ENCODE measurements at regions not wholly inside any gene's neighbourhood (a gene's known extent, or its start where the extent isn't known, plus 50 kb on each side); places are given as distances from the start of the nearest gene placed in this dataset.

DNA sequence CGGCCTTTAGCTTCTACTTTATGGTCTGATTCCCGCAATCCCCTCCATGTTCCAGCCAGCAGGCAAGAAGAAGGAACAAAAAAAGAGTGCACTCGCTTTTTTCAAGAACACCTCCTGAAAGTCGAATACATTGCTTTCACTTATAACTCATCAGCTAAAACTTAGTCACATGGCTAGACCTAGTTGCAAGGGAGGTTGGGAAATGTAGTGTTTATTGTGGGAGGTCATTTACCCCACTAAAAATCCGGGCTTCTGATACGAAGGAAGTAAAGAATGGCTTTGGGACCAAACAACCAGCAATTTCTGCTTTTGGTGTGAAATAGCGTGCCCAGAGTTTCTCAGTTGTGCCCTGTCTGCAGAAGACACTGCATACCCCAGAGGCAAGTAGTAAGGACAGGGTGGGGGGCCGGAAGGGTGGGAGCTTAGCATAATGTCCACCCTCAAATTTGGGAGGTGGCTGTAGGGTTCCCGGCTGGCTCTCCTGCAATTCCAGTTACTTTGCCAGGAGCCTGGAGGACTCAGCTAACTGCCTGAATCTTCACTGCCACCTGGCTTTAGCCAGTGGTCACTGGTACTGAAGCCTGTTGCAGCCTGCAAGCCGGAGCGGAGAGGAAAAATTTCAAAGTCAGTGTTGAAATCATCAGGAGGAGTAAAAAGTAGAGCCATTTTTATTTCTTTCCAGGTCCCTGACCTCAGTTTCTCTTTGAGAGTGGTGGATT is 57.7 kb upstream of the F3 start:
- no peak for DNase-seq (ENCODE audit: low read depth in 3 of 3, low spot score in 2 of 3)

DNA sequence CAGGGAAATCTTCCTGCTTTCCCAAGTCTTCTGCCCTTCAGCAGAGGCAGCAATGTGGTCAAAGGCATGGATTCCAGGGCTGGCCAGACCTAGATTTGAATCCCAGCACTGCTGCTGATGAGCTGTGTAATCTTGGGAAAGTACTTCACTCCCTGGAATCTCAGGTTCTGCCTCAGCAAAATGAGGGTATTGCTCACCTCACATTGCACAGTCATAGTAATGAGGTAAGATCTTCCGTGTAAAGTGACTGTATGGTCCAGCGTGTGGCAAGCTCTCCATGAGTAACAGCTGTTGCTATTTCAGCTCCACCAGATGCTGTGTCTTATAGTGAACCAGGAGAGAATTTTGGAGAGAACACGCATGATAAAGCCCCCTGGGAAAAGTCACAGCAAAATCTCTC is 56.1 kb upstream of the F3 start:
- no peak for DNase-seq (ENCODE audit: low read depth in 3 of 3, low spot score in 2 of 3)

DNA sequence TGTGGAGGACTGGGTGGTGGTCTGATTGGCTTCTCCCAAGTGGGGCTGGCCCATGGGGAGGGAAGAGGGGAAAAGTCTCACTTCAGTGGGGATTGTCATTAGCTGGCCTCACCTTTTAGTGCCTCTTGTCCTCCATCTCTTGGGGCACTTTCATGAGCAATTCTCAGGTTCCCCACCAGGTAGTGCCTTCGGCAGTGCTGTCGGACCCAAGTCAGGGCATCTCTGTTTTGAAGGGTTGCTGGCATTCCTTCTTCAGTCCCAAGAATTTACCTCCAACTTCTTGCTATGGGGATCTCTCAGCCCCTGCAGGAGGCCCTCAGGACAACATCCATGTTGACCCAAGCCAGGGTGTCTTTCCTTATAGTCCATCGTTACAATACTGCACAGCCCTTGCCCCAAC is 54.7 kb upstream of the F3 start:
- DNase-seq (ENCODE audit: low read depth in 3 of 3, low spot score in 2 of 3): no peak

DNA sequence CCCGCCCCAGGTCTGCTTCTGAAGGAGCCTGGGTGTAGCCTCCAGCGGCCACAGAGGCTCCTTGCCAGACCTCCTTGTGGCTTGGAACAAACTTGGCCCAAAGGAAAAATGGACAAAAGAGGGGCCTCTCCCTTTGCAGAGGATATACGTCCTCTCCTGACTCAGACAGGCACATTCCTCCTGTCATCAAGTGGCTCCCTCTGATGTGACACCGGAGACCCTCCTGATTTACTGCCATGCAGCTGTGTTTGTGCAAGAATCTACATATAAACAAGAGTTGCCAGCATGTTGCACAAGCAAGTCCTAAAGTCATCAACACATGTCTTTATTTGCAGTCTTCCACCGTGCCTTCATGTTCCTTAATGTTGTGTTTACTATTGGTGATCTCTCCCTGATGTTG is 54.1 kb upstream of the F3 start:
- no peak for DNase-seq (ENCODE audit: low read depth in 3 of 3, low spot score in 2 of 3)

DNA sequence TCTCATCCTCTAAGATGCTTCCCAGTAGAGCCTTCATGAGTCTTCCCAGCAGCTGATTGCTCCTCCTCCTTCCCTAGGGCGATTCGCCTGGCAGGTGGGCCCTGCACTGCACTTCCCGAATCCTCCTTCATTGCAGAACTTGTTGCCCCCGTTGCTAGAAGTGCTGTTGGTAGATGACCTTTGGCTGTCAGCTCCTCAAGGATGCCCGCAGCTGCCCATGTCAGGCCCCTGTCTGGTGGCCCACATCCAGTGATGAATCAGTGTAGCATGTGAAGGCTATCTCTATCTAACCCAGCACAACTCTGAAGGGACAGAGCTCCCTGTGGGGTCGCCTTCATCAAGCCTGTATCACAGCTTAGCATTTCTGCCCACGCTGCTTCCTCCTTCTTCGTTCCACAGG is 52.1 kb upstream of the F3 start:
- DNase-seq (ENCODE audit: low read depth in 3 of 3, low spot score in 2 of 3): no peak

DNA sequence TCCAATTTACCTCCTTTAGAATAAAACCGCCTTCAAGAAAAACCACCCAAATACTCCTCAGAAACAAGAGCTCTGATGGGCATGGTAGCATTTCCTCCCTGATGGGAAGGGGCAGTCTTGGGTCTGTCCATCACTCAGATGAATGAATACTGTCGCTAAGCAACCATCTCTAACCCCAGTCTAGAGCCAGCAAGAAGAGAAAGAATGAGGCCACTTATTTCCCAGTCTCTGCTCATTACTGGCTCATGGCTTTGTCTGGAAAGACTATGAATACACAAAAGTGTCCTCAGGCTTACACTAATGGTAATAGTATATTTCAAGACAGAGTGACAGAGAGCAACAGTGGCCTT is 51.0 kb upstream of the F3 start:
- DNase-seq (ENCODE audit: low read depth in 3 of 3, low spot score in 2 of 3): no peak

DNA sequence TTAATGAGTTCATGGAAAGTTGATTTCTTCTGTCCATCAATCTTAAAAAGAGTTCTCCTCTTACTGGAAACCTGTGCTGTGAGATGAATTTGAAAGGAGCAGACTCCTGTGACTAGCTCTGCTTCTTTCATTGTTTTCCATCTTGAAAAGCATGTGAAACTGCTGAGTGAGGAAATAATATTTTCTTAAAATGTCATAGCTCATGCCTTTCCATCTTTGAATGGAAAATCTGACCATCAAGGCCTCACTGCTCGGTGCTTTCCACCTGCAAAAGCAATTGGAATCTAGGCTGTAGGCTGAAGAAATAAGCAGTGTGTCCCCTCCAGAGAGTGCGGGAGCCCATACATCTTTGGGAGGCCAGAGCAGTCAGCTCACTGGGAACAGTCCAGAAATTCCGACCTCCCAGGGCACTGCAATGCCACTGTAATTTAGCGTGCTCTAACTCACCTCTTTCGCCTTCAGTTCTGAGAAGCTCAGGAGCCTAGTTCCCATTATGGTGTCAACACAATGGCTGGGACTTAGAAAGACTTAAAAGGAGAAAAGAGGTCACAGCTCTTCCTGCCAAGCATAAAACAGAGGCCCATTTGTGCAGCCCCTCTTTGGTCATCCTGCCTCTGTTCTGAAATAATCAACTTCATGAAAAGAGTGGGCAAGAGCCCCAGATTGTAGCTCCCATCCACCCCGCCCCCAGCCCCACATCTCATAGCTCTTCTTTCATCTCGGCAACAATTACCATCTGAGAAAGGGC is 50.4 kb upstream of the F3 start:
- no peak for DNase-seq (ENCODE audit: low read depth in 3 of 3, low spot score in 2 of 3)

Measured in right renal cortex interstitium (tissue), 3 donors.